GM19324 (cell line): ENCODE measurements at regions not wholly inside any gene's neighbourhood (a gene's known extent, or its start where the extent isn't known, plus 50 kb on each side); places are given as distances from the start of the nearest gene placed in this dataset.
"Not testable (repeated sequence)": the region's sequence is repeated elsewhere in the genome, so short reads cannot be mapped to it uniquely, and the experiment has no call there.

Experiments used
- ATAC-seq: cut with Tn5 transposase; IDR thresholded peaks from one replicate; pipeline ENCODE4 v1.9.1; 2021; ENCODE audit warnings: mild to moderate bottlenecking, moderate library complexity; ENCODE audit not compliant: unreplicated experiment, low FRiP score

- no peak for ATAC-seq
Observed at GRCh38 chr9:82819260-82819659, 243.7 kb downstream of the RASEF start.

GRCh38 chr9:82820186-82820585 lies 242.8 kb downstream of the RASEF start:
- no peak for ATAC-seq

GRCh38 chr9:82829818-82830217 lies 233.1 kb downstream of the RASEF start:
- no peak for ATAC-seq

- ATAC-seq: no peak
Observed at GRCh38 chr9:82865524-82865923, 197.4 kb downstream of the RASEF start.

GRCh38 chr9:82880336-82881050 lies 182.4 kb downstream of the RASEF start:
- no peak for ATAC-seq

GRCh38 chr9:82882138-82882537 lies 180.8 kb downstream of the RASEF start:
- ATAC-seq: no peak

DNA sequence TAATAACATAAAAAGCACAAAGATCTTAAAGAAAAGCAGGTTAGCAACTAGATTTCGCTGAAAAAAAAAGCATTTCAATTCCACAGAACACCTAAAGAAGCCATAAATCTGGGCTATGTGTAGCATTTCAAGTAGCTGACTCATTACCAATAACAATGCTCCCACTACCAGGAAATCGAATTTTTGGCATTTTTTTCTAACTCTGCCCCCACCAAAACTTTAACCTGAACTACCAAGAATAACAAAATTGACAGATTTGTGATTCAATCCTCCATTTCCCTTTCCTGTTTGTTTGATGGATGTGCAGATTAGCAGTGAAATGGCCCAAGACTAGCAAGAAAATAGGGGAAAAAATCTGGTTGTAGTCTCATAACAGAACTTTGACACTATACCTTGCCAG lies 180.2 kb downstream of the RASEF start:
- no peak for ATAC-seq

- no peak for ATAC-seq
Observed at GRCh38 chr9:82883436-82883835, 179.5 kb downstream of the RASEF start.

DNA sequence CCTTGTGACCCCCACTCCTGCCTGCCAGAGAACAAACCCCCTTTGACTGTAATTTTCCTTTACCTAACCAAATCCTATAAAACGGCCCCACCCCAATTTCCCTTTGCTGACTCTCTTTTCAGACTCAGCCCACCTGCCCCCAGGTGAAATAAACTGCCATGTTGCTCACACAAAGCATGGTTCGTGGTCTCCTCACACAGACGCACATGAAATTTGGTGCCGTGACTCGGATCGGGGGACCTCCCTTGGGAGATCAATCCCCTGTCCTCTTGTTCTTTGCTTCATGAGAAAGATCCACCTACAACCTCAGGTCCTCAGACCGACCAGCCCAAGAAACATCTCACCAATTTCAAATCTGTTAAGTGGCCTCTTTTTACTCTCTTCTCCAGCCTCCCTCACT lies 179.0 kb downstream of the RASEF start:
- ATAC-seq: not testable (repeated sequence)

GRCh38 chr9:82890401-82890800 lies 172.5 kb downstream of the RASEF start:
- ATAC-seq: no peak

DNA sequence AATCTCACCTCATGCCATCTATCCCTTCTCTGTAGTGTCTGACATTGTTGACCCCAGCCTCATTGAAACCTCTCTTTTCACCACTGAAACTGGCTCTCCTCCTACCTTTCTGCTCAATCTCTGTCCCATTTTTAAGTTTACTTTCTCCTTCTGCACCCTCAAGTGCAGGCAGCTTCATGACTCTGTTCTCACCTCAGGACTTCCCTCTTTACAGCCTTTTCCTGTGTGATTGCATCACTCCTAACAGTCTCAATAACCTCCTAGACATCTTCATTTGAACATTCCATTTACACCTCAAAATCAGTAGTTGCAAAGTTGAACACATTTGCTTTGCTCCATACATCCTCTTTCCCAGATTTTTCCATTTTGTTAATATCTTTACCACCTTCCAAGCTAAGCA lies 172.1 kb downstream of the RASEF start:
- ATAC-seq: no peak

GRCh38 chr9:82891321-82891720 lies 171.6 kb downstream of the RASEF start:
- no peak for ATAC-seq

DNA sequence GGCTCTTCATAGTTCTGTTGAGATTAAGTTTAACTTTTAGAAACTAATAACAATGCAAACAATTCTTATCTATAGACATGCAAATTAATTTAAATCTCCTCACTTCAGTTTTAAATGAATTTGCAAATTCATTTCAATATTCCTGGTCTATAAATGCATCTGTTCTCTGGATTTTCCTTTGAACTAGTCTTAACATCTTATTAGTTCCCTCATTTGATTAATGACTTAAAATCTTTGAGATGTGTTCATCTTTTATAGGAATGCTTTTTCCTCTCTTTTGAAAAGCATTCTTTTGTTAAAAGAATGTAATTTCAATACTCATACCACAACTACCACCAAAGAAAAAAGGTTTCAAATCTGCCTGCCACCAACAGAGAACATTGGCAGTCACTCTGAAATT lies 169.4 kb downstream of the RASEF start:
- ATAC-seq: no peak

- ATAC-seq: no peak
Observed at GRCh38 chr9:82894548-82894947, 168.4 kb downstream of the RASEF start.

DNA sequence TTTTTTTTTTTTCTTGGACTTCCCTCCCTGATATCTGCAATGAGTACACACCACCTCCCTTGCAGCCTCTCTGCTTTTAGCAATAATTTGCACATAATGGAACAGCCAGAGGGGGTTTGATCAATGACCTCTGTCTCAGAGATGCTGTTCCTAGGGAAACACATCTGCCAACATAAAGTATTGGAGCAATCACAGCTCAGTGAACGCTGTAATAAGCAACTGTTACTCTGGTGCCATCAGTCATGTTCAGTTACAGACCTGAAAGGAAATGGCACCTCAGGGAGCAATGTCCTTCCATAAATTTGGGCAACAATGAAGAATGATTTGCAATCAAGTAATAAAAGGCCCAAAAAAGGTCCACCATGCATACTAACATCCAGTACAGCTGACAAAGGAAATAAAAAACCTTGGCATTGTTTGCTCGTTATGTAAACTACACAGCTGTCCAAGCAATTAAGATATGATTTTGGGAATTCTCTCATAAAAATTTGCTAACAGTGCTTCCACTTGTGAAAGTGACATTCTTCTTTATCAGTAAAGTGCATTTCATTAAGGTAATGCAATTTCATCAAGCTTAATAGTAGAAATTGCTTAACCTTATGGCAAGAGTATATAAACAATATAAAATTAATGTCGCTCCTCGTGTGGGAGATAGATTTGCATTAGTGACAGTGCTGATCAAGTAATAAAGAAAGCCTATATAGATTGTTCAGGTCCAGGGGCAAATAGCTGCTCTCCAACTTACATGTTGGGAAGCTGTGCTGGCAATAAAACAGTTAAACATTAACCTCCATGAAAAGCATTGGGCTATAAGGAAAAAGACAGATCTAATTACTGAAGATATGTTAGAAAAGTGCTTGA lies 167.8 kb downstream of the RASEF start:
- ATAC-seq: no peak

DNA sequence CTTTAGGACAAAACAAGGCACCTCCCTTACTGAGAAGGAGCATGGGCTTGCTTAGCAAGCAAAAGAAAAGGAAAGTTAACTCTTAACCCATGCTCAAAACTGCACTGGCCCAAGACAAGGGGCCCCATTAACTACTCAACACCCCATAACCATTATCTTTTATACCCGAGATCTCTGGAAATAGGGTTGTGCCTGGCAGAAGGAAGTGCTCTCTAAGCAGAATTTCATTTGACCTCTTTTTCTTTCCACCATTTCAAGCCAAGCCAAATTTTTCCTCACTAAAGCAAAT lies 167.2 kb downstream of the RASEF start:
- no peak for ATAC-seq

DNA sequence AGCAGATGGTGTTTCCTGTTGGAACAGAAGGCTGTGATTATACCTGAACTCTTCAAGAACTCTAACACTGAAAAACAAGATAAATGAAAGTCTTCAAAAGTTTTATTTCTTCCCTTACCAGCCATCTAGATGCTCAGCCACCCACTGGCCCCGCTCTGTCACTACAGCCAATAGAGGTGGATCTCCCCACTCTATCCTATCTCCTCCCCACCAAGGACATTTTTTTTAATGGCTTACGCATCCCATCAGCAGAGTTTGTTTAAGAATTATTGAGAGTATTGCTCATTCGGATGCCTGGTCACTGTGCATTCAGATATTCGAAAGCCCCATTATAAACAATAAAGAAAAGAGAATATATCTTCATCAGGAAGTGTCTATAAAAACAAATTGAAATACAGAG lies 159.4 kb downstream of the RASEF start:
- ATAC-seq: no peak

DNA sequence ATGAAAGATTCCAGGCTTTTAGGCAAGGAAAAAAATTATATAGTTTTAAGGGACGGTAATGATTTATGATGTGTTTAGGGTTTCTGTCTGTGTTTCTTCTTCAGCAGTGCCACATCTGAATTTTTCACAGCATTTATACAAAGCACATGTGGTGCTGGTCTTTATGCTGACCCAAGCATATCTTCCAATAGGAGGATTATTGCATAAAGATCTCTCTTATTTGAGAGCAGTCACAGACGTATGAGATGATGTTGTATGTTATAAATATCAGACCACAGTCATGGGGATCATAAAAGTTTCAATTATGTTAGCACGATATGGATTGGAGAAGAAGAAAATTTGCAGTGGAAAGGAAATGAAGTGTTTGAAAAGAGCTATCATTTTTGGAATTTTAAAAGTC lies 150.9 kb downstream of the RASEF start:
- no peak for ATAC-seq

DNA sequence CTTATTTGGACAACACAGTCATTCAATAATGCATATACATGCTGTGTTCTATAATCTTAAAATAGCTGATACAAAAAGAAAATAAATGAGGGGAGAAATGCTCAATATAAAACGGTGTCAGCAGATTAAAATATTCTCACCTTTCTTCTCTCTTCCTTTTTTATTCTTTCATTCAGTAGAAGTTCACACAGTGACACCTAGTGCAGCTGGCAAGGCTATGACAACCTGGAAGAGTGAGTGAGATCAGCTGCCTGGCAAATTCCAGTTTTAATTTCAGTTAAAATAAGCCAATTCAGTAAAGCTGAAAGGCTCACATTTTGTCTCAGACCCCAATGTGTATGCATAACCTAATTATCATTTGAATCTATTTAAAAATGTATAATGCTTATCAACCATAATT lies 150.3 kb downstream of the RASEF start:
- no peak for ATAC-seq

- not testable (repeated sequence) for ATAC-seq
Observed at GRCh38 chr9:82916238-82916637, 146.7 kb downstream of the RASEF start.

- ATAC-seq: no peak
Observed at GRCh38 chr9:82920154-82920553, 142.8 kb downstream of the RASEF start.

- no peak for ATAC-seq
Observed at GRCh38 chr9:82922686-82923085, 140.3 kb downstream of the RASEF start.
